Adrenal gland (tissue), 5 donors: ENCODE measurements at regions not wholly inside any gene's neighbourhood (a gene's known extent, or its start where the extent isn't known, plus 50 kb on each side); places are given as distances from the start of the nearest gene placed in this dataset.

Source experiments
- POLR2A ChIP-seq, 2 donors: fragments of 450-650 bp; IDR thresholded peaks; one replicate each; pipeline ENCODE4 v1.6.1; 2017; ENCODE audit warnings: antibody characterized with exemption in 2 of 2, mild to moderate bottlenecking in 2 of 2, moderate library complexity in 1 of 2
- TF ChIP-seq, protein P1 (sequence below), 6 experiments: fragments of 450-650 bp in 4 of 6; fragments of 200-600 bp in 2 of 6; sonication (generic) in 1 of 6; IDR thresholded peaks; 1 replicate in 5 of 6; 2 replicates in 1 of 6; pipeline versions ENCODE4 v1.5.1 to v1.8.0; 2016 to 2021; ENCODE audit warnings: antibody characterized with exemption in 6 of 6, mild to moderate bottlenecking in 2 of 6, moderate library complexity in 1 of 6
- donor health status: DM: no; HTN: no; CAD: no.

GRCh38 chr4:56276547-56276946 lies 110.7 kb downstream of the AASDH start:
- TF ChIP-seq, protein P1, sequence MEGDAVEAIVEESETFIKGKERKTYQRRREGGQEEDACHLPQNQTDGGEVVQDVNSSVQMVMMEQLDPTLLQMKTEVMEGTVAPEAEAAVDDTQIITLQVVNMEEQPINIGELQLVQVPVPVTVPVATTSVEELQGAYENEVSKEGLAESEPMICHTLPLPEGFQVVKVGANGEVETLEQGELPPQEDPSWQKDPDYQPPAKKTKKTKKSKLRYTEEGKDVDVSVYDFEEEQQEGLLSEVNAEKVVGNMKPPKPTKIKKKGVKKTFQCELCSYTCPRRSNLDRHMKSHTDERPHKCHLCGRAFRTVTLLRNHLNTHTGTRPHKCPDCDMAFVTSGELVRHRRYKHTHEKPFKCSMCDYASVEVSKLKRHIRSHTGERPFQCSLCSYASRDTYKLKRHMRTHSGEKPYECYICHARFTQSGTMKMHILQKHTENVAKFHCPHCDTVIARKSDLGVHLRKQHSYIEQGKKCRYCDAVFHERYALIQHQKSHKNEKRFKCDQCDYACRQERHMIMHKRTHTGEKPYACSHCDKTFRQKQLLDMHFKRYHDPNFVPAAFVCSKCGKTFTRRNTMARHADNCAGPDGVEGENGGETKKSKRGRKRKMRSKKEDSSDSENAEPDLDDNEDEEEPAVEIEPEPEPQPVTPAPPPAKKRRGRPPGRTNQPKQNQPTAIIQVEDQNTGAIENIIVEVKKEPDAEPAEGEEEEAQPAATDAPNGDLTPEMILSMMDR (IDR thresholded peaks at IDR 0.05): no peak
- no peak for TF ChIP-seq POLR2A (IDR thresholded peaks at IDR 0.05)
